ENCODE measurements at regions not wholly inside any gene's neighbourhood (a gene's known extent, or its start where the extent isn't known, plus 50 kb on each side); places are given as distances from the start of the nearest gene placed in this dataset.

DNA sequence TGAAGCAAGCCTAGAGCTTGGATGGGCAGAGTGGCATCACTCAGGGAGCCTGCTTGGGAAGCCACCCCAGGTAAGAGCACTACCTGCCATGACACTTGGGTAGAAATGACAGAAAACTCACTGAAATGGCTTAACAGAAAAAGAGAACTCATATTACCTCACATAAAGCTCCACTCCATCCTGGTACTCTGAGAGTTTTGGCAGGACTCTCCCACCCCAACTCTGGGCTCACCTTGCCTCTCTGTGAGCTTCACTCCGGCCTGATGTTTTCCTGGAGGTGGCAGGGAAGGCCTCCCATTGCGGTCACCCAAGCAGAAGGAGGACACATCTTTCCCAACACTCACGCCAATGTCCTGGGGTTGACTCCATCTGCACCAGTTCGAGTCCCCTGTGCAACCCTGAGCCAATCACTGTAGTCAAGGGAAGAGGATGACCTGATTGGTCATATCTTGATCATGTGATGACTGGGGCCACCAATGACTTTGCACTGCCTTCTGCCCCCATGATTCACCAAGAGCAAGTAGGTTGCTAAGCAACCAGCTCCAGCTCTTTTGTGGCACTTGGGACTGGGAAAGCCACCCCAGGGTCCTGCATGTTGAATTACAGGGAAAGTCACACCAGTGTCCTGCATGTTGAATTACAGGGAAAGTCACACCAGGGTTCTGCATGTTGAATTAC is 446.1 kb upstream of the SULF2 start:
- no peak for DNase-seq (ENCODE audit: low read depth, low spot score)

DNA sequence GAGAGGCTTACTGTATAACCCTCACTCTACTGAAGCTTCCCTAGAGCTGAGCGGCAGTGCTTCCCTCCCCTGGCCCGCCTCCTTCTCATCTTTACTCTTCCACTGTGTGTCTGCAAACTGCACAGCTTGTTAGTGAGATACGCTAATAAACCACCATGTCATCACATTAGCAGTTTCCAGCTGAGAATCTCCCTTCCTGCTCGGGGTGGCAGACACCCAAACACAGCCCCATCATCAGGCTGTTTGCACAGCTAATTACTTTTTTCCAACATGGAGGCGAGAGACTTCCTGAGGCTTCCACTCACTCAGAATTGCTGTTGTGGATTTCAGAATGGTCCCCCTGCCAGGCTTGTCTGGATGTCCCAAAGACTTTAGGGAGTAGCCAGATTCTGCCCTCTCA is 444.9 kb upstream of the SULF2 start:
- DNase-seq (ENCODE audit: low read depth, low spot score), result no peak

DNA sequence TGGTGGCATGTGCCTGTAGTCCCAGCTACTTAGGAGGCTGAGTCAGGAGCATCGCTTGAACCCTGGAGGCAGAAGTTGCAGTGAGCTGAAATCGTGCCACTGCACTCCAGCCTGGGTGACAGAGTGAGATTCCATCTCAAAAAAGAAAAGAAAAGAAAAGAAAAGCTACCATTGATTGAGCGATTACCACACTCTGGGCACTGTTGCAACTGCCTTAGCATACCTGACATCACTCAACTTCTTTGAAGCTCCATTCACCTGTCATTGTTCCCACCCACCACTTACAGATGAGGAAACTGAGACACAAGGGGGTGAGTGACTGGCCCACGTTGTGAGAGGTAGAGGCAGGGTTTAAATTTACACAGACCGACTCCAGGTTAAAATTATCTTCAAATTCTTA is 442.1 kb upstream of the SULF2 start:
- DNase-seq (ENCODE audit: low read depth, low spot score), result no peak

DNA sequence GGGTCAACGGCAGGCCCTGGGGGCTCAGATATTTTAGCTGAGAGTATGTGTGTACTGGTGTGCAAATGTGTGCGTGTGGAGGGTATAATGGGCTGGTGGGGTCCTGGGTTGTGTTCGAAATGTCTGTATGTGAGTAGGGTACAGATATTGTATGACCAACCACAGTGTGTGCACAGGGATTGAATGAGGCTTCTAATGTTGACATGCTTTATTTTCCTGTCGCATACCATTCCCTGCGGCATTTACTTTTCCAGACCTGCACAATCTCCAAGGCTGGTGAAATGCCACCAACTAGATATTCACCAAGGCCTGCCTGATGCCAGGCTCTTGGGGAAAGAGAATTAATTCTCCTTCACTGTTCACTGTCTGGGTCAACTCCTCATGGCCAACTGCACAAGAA is 441.4 kb upstream of the SULF2 start:
- no peak for DNase-seq (ENCODE audit: low read depth, low spot score)

DNA sequence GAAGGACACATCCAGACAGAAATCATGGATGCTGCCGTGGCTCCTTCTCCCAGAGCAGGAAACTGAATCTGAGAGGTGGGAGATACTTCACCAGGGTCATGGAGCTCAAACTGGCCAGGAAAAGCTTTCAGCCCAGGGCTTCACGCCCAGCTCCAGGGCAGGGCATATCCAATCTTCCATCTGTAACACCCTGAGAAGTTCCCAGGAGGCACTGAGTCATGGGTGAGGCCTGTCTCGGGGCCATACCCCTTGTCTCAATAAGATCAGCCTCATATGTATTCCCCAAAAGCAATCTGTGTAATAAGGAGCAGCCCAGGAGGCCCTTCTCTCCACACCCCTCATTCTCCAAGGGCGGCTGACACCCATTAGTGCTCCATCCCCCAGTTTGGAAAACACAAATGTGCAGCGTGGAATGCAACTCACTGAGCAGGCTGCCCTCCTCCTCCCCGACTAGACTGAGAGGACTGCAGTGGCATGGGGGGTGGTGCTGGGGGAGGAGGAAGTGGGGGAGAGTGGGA is 439.3 kb upstream of the SULF2 start:
- DNase-seq (ENCODE audit: low read depth, low spot score), result no peak

DNA sequence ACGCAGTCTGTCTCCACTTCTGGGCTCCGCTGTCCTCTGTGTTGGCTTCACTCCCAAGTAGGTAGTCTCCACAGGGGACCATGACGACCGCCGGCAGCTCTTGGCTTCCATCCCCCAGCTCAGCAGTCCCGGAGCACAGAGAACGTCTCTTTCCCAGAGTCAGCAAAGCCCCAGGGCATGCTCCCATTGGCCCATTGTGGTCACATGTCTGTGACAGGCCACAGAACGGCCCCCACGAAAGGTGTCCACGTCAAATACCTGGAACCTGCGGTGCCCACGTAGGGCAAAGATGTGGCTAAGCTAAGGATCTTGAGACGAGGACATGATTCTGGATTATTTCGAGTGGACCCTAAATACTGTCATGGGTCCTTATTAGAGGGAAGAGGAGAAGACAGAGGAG is 438.4 kb upstream of the SULF2 start:
- no peak for DNase-seq (ENCODE audit: low read depth, low spot score)

DNA sequence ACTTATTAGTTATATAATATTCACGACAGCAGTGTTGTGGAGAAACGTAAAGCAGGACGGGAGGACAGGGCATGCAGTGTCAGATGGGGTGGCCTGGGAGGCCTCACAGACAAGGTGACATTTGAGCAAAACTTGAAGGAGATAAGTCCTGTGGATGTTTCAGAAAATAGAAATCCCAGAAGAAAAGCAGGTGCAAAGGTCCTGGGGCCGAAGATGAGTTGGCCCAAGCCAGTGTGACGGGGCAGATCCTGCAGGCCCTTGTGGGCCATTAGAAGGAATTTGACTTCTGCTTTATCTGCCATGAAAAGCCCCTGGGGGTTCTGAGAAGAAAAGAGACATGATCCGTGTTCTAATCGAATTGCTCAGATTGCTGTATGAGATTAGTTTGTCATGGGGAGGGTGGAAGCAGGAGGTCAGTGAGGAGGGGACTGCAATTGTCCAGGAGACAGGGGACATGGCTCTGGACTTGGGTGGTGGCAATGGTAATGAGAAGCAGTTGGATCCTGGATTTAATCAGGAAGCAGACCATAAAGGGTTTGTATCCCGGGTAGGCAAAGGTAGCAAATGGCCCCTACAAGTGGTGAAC is 437.4 kb upstream of the SULF2 start:
- no peak for DNase-seq (ENCODE audit: low read depth, low spot score)

DNA sequence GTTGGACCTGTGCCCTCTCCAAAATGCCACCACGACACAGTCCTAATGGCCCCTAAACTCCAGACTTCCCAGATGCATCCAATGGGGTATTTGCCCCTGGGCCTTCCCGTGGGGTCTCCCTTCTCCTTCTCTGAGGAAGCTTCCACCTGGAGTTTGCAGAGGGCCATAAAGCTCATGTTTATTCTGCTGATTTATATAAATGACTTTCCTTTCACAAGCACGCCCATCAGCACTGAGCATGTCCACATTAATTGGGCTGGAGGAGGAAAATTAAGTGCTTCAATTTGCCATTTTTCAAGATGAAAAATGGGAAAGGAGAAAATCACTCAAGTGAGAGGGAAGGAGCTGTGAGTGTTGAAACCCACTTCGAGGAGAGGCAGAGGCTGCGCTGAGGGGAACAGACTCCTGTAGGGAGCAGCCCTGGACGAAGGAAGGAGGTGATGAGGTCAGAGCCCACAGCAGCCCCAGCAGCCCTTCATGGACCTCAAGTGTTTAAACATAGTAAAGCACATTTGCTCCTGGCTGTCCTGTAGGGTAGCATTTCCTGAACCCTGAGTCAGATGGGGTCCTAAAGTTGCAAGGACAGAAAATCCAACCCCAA is 434.9 kb upstream of the SULF2 start:
- no peak for DNase-seq (ENCODE audit: low read depth, low spot score)

DNA sequence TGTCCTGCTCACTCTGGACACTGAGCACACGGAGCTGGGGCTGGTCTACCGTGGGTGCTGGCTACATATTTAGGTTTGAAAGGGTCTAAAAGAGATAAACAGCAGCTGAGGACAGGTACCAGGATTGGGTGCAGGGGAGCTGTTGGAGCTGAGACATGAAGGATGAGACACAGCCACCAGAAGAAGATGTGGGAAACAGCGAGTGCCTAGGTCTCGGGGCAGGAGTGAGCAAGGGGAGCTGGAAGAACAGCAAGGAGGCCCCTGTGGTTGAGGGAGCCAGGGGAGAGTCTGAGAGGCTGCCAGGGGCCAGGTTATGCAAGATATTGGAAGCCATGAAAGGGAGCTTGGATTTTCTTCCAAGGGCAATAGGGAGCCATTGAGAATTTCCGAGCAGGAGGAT is 434.0 kb upstream of the SULF2 start:
- DNase-seq (ENCODE audit: low read depth, low spot score), result no peak

DNA sequence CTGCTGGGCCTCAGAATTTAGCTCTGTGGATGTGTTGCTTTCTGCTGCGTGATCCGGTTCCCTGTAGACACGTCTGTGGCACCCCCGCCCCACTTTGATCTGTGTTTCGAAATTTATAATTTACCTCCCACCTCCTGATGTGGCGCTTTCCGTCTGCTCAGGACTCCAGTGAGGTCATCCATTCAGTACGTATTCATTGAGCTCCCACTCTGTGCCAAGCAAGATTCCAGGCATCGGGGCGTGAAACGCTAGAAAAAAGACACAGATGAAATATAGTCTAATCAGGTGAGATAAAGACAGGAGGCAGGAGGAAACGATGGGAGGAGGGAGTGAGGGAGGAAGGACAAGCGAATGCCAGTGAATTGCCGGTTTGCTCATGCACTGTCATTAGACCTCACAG is 431.9 kb upstream of the SULF2 start:
- DNase-seq (ENCODE audit: low read depth, low spot score), result no peak

DNA sequence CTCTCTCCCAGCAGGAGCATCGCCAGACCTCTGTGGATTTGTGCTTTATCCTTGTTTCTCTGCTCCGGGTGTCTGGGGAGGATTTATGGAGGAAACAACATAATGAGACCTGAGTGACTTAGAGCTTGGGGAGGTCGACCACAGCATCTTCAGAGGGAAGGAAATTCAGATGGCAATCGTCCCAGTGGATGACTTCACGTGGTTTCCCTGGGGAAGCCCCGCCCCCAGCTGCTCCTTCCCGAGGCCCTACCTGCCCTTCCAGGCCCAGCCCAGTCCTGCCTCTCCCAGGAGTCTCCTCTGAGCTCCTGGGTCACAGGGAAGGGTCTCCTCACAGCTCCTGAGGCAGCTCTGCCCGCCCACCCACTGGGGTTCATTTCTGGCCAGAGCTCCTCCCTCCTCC is 430.3 kb upstream of the SULF2 start:
- DNase-seq (ENCODE audit: low read depth, low spot score), result no peak

DNA sequence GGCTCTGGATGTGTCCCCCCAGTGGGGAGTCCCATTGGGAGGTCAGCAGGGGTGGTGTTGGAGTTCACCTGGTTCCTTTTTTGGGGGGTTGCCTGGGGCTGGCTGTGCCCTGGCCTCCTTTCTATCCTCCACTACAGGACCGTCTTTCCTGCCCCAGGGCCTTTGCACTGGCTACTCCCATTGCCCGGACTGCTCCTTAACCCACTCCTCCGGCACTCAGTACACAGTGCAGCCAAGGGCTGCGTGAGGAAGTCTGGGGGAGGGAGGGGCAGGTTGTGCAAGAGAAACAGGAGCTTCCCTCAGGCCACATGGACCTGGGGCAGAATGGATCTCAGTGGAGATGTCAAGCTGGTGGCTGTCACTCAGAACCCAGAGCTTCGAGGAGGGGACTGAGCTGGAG is 429.3 kb upstream of the SULF2 start:
- peak; percentile 31 for DNase-seq (ENCODE audit: low read depth, low spot score)

DNA sequence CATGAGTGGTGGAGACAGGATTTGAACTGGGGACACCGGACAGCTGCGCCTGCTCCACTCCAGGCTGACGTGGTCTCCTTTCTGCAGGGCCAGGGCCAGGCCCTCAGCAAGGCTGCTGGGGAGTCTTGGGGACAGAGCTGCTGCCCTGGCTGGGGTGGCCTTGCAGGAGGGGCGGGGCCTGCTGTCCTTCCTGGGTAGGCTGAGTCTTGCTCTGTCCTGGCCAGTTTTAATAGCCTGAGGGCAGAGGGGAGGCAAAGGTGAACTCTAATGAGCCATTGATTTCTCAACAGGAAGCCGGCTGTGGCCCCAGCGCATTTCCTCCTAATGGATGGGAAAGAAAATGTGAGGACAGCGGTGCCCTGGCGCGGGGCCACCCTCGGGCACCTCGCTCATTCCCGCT is 428.4 kb upstream of the SULF2 start:
- peak; percentile 67 for DNase-seq (ENCODE audit: low read depth, low spot score)

DNA sequence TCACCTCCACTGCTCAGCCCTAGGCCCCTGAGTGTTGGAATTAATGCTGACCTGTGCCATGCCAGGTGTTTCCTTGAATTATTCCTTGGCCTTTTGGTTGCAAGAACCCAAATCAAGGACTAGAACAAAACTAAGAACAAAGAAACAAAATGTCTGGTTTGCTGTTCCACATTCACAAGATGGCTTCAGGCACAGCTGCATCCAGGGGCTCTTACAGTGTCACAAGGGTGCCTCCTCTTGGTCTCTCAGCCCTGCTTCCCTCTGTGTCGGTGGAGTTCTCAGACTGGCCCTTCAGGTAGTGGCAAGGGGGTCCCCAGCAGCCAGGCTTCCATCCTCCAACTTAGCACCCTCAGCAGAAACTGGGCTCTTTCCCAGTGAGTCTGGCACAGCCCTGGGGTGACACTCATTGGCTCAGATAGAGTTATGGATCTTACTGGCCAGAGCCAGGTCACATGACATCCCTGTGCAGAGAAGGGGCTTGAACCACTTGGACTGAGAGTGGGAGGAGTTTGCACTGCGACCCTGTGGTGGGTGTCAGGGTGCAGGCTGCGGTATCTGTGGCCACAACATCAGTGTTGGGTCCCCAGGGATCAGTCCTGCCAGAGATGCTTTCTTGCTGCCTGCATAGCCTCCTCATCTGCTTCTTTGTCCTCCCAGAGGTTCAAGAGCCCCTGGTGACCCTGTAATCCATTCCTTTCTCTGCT is 427.7 kb upstream of the SULF2 start:
- DNase-seq (ENCODE audit: low read depth, low spot score), result no peak

DNA sequence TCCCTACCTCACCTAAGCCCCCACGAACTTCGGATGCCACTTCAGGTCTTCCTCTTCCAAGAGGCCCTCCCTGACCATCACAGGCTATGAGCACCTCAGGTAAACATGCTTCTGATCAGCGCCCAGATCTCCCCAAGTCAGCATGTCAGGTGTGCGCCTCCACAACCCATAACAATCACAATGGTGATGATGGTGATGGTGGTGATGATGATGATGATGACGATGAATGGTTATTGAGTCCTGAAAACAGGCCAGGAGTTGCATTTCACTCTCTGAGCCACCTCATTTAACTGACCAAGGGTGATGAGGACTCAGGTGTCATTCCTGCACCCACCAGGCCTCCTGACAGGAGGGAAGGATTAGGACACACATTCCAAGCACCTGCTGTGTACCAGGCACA is 426.6 kb upstream of the SULF2 start:
- DNase-seq (ENCODE audit: low read depth, low spot score), result no peak

DNA sequence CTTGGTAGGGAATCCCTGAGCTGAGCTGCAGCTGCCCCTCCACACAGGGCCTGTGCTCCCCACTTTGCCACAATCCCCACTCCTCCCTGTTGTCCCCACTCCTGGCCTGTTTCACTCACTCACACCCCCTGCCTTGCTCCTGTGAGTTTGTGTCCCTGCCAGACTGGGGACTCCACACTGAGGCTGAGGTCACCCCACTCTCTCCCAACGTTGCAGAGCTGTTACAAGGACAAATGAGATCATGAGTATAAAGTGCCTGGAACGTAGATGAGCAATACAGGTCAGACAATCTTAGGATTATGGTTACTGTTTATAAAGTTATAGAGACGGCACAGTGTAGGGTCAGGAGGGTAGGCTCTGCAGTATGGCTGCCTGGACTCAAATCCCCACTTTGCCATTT is 426.0 kb upstream of the SULF2 start:
- no peak for DNase-seq (ENCODE audit: low read depth, low spot score)

DNA sequence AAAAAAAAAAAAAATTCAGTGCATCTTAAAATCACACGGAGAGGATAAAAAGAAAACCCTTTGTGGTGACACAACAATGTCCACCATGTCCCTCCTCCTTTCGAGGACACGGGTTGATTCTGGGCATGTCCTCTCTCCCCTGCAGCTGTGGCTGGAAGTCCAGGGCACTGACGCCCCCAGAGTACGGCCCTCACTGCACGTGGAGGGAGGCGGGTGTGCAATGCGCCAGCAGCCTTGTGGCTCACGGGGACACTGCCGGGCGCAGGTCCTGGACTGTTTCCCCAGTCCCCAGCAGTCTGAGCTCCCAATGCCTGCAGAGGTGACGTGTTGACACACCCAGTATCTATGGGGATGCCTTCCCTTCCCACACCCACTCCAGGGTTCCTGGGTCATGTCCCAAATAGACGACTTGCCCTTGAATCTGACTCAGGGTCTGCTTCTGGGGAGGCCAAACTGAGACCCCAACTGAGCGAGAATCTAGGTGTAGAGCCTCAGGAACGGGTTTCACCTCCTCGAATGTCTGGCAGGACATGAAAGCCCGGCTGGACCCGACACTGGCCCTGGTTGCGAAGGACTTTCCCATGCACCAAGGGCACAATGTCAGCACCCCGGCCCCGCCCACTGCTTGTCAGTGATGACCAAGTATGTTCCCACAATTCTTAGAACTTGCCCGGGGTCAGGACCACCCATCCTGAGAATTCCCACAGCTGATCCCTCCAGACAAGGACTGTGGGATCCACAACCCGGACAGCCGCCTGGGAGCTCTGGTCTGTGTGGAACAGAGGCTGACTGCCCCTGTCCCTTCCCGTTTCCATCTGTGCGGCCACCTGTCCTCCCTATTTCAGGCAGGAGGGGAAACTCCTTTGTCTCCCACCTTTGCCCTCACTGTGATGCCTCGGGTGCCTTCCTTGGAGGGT is 425.1 kb upstream of the SULF2 start:
- DNase-seq (ENCODE audit: low read depth, low spot score), result no peak

DNA sequence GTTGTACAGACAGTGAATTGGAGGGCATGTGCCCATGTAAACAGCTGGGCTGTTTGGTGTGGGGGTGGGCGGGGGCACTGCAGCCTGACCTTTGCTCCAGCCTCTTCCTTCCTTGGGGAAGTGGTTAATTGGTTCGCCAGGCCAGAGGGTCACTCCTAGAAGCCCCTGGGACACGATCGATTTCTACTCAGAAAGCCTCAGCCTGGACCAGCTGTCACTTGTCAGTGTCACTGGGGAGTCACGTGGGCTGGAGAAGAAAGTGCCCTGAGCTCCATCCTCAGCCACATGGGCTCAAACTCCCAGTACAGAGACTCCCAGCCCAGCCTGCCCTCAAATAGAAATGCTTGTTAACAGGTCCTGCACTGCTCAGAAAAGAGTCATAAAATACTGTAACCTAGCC is 423.8 kb upstream of the SULF2 start:
- DNase-seq (ENCODE audit: low read depth, low spot score), result no peak

DNA sequence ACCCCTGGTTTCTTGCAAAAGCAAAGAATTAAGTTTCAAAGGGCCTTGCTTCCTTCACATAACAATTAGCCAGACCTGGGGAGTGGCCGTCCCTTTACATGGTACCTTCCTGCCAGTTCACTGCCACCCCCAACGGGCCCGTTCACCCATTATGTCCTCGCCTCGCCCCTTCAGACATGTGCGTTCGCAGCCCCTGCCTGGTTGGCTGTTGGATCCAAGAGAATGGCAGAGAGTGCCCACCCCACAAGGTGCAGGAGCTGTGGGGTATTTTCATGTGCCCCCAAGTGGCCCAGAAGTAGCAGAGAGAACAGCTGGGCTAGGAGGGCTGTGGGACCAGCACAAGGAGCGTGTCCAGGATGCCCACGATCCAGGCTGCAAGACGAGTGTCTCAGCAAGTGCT is 422.9 kb upstream of the SULF2 start:
- DNase-seq (ENCODE audit: low read depth, low spot score), result no peak

DNA sequence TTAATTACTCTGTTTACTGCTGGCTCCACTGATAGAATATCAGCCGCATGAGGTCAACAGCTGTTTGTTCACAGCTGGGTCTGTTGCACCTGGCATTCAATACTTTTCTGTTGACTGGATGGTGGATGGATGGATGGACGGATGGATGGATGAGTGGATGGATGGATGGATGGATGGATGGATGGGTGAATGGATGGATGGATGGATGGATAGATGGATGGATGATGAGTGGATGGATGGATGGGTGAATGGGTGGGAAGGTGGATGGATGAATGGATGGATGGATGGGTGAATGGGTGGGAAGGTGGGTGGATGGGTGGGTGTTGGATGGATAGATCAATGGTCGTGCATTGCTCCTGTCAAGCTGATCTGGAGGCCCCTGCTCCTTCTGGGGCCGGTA is 422.2 kb upstream of the SULF2 start:
- no peak for DNase-seq (ENCODE audit: low read depth, low spot score)

DNA sequence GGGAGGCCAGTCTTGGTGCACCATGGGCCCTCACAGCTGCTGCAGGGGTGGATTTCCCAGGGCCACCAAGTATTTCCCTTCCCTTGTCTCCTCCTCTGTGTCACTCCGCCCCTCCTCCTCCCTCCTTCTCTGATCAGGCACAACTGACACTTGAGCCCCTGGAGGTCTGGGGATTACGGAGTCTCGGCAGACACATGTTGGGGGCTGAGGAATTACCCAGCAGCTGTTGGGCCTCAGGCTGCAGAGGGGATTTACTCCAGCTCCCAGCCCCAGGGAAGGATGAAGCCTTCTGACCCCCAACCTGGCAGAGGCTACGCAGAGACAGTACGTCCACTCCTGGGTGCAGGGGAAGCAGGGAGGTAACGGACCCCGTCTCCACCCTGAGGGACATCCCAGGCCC is 420.5 kb upstream of the SULF2 start:
- DNase-seq (ENCODE audit: low read depth, low spot score), result peak; percentile 51
